Osteocyte (in vitro differentiated cells): ENCODE measurements at regions not wholly inside any gene's neighbourhood (a gene's known extent, or its start where the extent isn't known, plus 50 kb on each side); places are given as distances from the start of the nearest gene placed in this dataset.

Experiments used
- DNase-seq: peaks from one replicate; pipeline ENCODE4 v3.0.0; 2021; ENCODE audit warnings: mixed read lengths; ENCODE audit not compliant: unreplicated experiment; ENCODE audit errors: extremely low spot score
- H3K27ac Mint-ChIP-seq: one replicate; pipeline ENCODE4 v1.8.0; 2021; ENCODE audit warnings: mild to moderate bottlenecking, mixed read lengths; ENCODE audit not compliant: unreplicated experiment
- H3K27me3 Mint-ChIP-seq: one replicate; pipeline ENCODE4 v1.8.0; 2021; ENCODE audit warnings: mixed read lengths; ENCODE audit not compliant: unreplicated experiment
- H3K36me3 Mint-ChIP-seq: one replicate; pipeline ENCODE4 v1.8.0; 2021; ENCODE audit warnings: mixed read lengths; ENCODE audit not compliant: unreplicated experiment
- H3K4me1 Mint-ChIP-seq: one replicate; pipeline ENCODE4 v1.8.0; 2021; ENCODE audit warnings: mixed read lengths; ENCODE audit not compliant: unreplicated experiment
- H3K4me3 Mint-ChIP-seq: one replicate; pipeline ENCODE4 v1.8.0; 2021; ENCODE audit warnings: mild to moderate bottlenecking, moderate library complexity, mixed read lengths; ENCODE audit not compliant: unreplicated experiment
- H3K9me3 Mint-ChIP-seq: one replicate; pipeline ENCODE4 v1.8.0; 2021; ENCODE audit warnings: mixed read lengths; ENCODE audit not compliant: unreplicated experiment
- TF ChIP-seq, protein P1 (sequence below): fragments of 200-600 bp; sonication (generic); IDR thresholded peaks from 2 replicates; pipeline ENCODE4 v1.5.0; 2021; ENCODE audit warnings: antibody characterized with exemption, mild to moderate bottlenecking, moderate library complexity

DNA sequence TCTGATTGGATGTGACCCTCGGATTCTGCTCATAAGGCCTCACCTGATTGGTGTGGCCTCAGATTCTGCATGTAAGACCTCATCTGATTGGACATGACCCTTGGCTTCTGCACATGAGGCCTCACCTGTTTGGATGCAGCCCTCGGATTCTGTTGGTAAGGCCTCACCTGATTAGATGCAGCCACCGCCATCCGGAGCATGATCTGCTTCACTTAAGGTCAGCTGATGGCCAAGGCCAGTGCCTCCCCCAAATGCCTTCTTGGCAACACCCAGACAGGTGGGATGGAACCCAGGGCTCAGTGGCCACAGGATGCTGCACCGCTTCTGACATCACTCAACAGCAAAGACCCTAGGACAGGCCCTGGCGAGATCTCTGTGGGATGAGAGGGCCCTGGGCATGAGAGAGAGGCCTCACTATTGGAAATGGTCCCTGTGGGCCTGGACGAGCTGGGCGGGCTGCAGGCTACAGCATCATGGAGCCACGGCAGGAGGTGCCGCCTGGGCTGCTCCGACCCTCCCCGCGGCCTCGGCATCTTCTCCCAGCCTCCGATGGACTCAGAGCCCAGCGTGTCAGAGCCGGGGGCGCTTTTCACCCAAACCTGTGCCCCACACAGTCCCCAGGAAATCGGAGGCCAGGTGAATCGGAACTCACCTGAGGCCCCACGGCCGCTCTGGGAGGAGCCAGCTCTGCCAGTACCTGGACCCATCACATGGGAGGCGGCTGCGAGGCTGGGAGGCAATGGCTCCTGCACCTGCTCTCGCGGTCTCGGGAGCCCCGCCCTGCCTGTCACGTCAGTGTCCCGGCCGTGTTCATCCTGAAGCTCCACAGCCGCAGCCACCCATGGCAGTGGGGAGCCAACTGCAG lies 60.9 kb upstream of the ZNF469 start:
- TF ChIP-seq, protein P1, sequence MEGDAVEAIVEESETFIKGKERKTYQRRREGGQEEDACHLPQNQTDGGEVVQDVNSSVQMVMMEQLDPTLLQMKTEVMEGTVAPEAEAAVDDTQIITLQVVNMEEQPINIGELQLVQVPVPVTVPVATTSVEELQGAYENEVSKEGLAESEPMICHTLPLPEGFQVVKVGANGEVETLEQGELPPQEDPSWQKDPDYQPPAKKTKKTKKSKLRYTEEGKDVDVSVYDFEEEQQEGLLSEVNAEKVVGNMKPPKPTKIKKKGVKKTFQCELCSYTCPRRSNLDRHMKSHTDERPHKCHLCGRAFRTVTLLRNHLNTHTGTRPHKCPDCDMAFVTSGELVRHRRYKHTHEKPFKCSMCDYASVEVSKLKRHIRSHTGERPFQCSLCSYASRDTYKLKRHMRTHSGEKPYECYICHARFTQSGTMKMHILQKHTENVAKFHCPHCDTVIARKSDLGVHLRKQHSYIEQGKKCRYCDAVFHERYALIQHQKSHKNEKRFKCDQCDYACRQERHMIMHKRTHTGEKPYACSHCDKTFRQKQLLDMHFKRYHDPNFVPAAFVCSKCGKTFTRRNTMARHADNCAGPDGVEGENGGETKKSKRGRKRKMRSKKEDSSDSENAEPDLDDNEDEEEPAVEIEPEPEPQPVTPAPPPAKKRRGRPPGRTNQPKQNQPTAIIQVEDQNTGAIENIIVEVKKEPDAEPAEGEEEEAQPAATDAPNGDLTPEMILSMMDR: no peak
- Mint-ChIP-seq H3K27me3 (no peaks in the 10 kb centered on the region), H3K9me3 (no peaks in the 10 kb centered on the region), H3K4me1 (peaks cover 17% of the 10 kb centered on the region), H3K36me3 (no peaks in the 10 kb centered on the region), H3K4me3 (no peak overlapping the region), H3K27ac (no peak overlapping the region)
- no peak for DNase-seq

DNA sequence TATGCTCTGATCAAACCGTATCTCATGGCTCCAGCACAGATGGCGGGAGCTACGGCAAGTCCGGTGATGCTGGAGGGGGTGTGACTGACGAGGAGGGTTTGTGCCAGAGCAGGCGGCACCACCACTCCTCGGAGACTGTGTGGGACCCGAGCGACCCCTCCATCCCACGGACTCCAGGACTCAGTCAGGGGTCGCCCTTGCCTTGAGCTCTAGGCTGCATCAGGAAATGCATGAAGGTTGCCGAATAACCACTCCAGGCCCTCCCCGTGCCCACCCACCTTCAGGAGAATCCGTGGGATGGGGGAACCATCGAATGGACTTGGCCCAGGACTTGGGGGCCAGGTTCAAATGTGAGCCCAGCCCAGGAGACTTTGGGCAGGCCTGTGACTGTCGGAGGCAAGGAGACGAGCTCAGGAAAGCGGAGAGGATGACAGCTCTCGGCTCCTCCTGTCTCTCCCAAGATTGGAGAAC lies 60.2 kb upstream of the ZNF469 start:
- DNase-seq: no peak
- Mint-ChIP-seq H3K4me3 (no peak overlapping the region), H3K36me3 (no peaks in the 10 kb centered on the region), H3K27me3 (no peaks in the 10 kb centered on the region), H3K27ac (no peak overlapping the region), H3K9me3 (no peaks in the 10 kb centered on the region), H3K4me1 (peaks cover 16% of the 10 kb centered on the region)
- TF ChIP-seq, protein P1: no peak

DNA sequence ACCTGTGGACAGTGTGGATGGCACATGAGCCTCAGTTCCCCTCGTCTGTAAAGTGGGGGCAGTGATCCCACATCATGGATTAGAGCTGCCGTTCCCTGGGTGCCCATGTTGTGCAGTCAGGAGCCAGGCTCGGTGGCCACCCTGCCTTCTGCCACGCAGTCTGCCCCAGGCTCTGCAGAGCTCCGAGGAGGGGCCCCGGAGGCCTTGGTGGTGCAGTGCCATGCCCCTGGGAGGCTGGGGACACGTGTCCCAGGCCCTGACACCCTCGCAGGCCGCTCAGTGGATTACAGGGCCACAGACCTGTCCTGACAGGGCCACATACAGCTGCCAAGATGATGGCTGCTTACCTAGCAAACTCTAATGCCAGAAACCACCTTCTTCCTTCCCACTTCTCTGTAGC lies 59.7 kb upstream of the ZNF469 start:
- H3K36me3 Mint-ChIP-seq: no peaks in the 10 kb centered on the region
- H3K4me1 Mint-ChIP-seq: peaks cover 11% of the 10 kb centered on the region
- H3K9me3 Mint-ChIP-seq: no peaks in the 10 kb centered on the region
- H3K27me3 Mint-ChIP-seq: no peaks in the 10 kb centered on the region
- no peak overlapping the region for H3K27ac Mint-ChIP-seq
- no peak for DNase-seq
- TF ChIP-seq, protein P1: no peak
- H3K4me3 Mint-ChIP-seq: no peak overlapping the region

DNA sequence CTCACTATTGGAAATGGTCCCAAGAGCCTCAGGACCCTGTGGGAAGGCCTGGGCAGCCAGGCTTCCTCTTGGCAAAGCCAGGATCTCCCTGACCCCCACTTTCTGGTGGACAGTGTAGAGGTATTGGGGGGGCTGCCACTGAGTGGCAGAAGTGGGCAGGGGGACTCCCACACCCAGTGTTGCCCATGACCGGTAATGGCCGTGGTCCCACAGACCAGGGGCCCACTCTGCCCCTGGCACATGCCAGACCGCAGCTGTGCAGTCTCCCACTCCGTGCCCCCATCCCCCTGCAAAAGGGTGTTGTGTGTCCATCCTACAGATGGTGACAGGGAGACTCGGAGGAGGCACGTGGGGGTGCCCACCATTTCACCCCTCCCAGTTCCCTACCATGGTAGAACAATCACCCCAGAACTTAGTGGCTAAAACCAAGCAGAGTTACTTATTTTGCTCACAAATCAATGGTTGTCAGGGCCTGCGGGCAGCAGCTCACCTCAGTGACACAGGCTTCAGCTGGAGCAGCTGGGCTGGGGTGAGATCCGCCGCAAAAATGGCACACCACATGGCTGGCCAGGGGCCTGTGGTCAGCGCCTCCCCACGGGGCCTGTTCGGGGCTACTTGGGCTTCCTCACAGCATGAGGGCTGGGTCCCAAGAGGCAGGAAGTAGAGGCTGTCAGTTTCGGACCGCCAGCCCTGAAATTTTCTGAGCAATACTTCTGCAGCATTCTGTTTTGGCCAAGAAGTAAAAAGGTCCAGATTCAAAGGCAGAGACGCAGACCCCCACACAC lies 59.0 kb upstream of the ZNF469 start:
- H3K27ac Mint-ChIP-seq: no peak overlapping the region
- no peak for DNase-seq
- H3K4me1 Mint-ChIP-seq: peaks cover 13% of the 10 kb centered on the region
- no peaks in the 10 kb centered on the region for H3K9me3 Mint-ChIP-seq
- no peaks in the 10 kb centered on the region for H3K27me3 Mint-ChIP-seq
- TF ChIP-seq, protein P1: no peak
- no peak overlapping the region for H3K4me3 Mint-ChIP-seq
- H3K36me3 Mint-ChIP-seq: no peaks in the 10 kb centered on the region
